Limb (tissue), 2 donors: ENCODE measurements at regions not wholly inside any gene's neighbourhood (a gene's known extent, or its start where the extent isn't known, plus 50 kb on each side); places are given as distances from the start of the nearest gene placed in this dataset.
"Not testable (repeated sequence)": the region's sequence is repeated elsewhere in the genome, so short reads cannot be mapped to it uniquely, and the experiment has no call there.

Source experiments
- DNase-seq, 2 donors: peaks; one replicate each; pipeline ENCODE4 v3.0.0-alpha.2; 2016; ENCODE audit errors: extremely low spot score in 2 of 2

GRCh38 chr9:81078555-81078954 lies 610.8 kb downstream of the TLE1 start:
- DNase-seq: no peak

DNA sequence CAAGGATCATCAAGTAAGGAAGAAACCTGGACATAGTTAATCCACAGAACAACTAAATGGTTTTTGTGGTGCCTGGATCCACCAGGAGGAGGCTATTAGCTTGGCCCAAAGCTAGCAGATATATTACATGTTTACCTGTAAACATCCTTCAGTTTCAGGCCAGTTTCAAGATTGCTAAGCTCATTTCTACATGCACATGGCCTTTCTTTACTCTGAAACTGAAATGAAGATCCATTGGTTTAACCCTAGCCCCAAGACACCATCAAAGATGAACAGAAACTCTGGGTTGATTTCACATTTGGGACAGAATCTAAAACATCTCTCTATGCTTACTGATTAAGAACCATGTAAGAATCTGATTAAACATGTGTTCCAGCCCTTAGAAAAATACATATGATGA lies 611.8 kb downstream of the TLE1 start:
- DNase-seq: no peak

DNA sequence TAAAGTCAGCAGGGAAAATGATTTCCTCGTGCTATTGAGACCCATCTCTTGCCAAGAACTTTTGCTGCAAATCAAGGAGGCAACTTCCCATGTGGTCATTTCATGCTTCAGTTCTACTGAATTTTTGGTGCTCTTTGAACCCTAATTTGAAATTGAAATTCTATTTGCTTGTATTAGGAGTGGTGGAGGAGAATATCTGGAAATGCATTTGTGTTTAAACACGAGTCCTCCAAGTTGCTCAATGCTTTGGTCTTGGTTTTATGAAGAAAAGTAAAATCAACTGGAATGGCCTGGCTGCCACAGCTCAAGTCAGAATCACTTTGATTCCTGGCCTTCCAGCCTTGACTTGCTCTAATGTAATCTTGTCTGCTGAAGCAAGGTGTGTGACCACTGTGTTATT lies 613.2 kb downstream of the TLE1 start:
- DNase-seq: no peak

- no peak for DNase-seq
Measured at GRCh38 chr9:81074221-81074620, 615.1 kb downstream of the TLE1 start.

GRCh38 chr9:81073821-81074220 lies 615.5 kb downstream of the TLE1 start:
- peak in 1 of 2 donors; percentile 24 for DNase-seq

DNA sequence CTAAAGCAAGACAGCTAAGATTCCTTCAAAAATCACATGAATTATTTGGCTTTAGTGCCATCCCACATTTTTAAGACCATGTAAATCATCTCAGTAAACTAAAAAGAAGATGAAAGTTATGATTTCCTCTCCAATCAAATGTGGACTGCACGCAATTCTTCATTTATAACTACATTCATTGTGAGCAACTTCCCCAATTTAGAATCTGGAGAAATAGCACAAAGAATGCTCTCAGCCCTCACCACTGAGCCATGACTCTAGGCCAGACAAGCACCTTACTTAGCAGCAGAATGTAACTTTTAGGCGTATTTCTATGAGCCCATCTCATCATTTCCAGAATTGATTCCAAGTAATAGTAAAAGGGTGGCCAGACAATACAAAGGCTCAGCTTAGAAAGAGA lies 616.6 kb downstream of the TLE1 start:
- no peak for DNase-seq

GRCh38 chr9:81071108-81071507 lies 618.2 kb downstream of the TLE1 start:
- no peak for DNase-seq

DNA sequence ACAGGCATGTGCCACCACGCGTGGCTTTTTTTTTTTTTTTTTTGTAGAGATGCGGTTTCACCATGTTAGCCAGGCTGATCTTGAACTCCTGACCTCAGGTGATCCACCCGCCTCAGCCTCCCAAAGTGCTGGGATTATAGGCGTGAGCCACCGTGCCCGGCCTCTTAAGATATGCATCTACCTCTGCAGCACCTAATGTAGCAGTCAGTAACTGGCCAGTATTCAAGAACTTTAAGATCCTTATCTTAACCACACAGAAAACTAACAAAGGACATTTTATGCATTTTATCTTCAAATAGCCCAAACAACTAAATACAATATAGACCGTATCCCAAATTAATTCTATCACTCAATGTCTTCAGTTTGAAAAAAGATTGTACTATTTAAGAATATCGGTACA lies 618.7 kb downstream of the TLE1 start:
- DNase-seq: no peak

DNA sequence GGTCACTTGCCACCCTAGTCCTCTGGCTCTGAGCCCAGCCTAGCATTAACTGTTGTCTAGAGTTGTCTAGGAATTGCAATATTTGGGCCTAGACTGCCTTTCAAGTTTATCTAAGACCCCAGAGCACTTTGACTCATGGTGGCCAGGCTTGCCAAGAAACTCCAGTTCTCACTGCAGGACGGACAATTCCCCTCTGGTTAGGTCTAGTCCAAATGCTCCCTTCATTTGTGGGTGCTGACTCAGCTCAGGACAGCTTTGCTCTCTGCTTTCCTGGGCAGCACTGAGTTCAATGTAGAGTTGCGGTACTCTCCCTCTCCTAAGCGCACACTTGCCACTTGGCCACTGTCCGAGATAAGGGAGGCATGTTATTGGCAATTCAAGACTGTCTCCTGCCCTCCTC lies 619.4 kb downstream of the TLE1 start:
- DNase-seq: no peak

GRCh38 chr9:81069038-81069795 lies 620.1 kb downstream of the TLE1 start:
- no peak for DNase-seq

- DNase-seq: not testable (repeated sequence)
Measured at GRCh38 chr9:81062995-81063394, 626.4 kb downstream of the TLE1 start.

- DNase-seq: no peak
Measured at GRCh38 chr9:81058782-81059181, 630.6 kb downstream of the TLE1 start.

- no peak for DNase-seq
Measured at GRCh38 chr9:81053298-81054025, 635.9 kb downstream of the TLE1 start.

DNA sequence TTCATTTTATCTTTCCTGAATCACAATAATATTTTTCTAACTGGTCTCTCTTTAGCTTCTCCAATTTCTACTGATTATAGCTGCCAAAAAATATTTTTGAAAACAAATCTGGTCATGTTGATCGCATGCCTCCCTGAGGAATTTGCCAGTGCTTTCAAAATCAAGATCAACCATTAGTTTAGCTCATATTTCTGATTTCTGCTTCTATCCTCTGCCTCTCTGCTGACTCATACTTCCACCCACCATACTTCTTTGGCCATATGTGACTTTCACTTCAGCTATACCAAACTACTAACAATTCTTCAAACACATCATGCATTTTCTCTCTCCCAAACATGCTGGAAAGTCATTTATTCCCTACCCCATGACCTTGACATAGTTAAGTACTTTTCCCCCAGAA lies 636.5 kb downstream of the TLE1 start:
- DNase-seq: no peak

DNA sequence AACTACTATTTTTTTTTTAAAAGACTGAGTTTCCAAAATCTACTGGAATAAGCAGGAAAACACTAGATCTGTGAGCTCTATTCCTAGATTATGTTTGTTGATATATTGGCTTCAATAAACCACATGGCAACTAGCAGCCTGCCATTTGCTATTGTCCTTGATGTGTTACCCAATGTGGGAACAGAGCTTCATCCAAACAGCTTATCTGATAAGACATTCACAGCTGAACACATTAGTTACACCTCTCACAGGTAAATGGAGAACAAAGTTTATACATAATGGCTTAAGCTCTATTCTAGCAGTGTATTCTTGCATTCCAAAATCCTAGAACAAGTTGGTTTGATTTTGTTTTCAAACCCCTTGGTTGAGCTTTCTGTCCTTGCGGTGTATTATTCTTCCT lies 642.1 kb downstream of the TLE1 start:
- DNase-seq: no peak

DNA sequence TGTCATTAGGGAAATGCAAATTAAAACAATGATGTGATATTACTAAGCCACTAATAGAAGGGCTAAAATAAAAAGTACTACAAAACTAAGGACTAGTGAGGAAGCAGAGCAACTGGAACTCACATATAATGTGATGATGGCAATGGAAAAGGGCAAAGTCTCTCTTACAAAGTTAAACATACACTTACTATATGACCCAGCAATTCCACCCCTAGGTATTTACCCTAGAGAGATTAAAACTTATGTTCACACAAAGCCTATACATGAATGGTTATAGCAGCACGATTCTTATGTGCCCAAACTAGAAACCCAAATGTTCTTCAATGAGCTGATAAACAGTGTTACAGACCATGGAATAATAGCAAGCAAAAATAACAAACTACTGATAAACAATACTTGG lies 643.7 kb downstream of the TLE1 start:
- no peak for DNase-seq

DNA sequence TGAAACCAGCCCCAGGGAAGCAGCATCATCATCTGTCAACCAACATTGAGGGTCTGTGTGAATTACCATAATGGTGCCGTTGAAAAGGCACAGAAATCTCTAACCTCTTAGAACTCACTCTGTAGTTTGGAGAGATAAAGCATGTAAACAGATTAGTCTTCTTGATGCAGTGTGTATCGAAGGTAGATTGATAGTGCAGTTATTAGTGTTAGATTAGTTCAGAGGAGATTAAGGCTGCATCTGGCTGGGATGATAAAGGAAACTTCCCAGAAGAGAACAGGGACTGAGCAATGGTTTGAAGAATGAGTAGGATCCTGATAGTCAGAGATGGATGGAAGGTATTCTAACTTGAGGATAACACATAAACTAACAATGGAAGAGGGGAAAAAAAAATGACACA lies 651.5 kb downstream of the TLE1 start:
- DNase-seq: no peak

- DNase-seq: no peak
Measured at GRCh38 chr9:81035601-81036000, 653.7 kb downstream of the TLE1 start.

DNA sequence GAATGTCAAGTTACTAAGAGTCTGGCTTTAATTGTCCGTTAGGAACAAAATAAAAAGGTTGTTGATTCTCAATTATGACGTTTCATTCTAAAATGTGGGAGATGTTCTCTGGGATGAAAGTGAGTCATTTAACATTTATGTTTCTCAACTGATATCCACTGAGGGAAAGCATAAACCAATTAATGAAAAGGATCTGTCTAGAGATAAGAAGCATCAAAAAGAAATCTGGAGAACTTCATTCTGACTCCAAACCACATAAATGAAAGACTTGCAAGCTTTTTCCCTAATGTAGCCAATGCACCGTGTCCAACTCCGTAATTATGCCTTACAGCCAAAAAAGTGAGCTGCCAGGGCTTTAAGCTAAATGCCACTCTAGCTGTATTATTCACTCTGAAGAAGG lies 654.2 kb downstream of the TLE1 start:
- no peak for DNase-seq

DNA sequence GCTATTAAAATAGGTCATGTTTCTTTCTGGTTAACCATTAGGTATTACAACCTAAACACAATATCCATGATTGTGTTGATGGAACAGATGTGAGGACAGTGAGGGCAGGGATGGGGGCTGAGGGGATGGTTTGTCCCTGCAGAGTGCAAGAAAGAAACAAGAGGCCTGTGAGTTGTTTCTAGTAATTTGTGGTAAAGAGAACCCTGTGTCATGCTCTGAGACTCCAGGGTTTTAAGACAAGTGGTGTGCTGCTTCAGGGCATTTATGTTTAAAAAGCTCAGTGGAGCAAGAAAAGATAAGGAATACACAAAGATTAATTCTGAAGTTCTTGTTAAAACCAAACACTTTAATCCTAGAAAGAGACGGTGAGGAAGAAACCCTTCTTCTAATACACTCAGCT lies 656.5 kb downstream of the TLE1 start:
- no peak for DNase-seq

- no peak for DNase-seq
Measured at GRCh38 chr9:81032030-81032572, 657.2 kb downstream of the TLE1 start.

- no peak for DNase-seq
Measured at GRCh38 chr9:81031422-81032029, 657.8 kb downstream of the TLE1 start.
